H9 (cell line): ENCODE measurements at regions not wholly inside any gene's neighbourhood (a gene's known extent, or its start where the extent isn't known, plus 50 kb on each side); places are given as distances from the start of the nearest gene placed in this dataset.

ENCODE experiments used
- DNase-seq: peaks from one replicate; pipeline ENCODE4 v3.0.0-alpha.2; 2017
- H2AFZ ChIP-seq: one replicate; pipeline ENCODE4 v1.6.1; 2013; ENCODE audit warnings: mild to moderate bottlenecking, low read length, control low read depth, moderate library complexity
- H2AK5ac ChIP-seq: 2 replicates; pipeline ENCODE4 v1.6.1; 2013; ENCODE audit warnings: low read length, control low read depth, mixed read lengths; ENCODE audit not compliant: insufficient read length
- H2BK120ac ChIP-seq: one replicate; pipeline ENCODE4 v1.6.1; 2013; ENCODE audit warnings: low read depth, mild to moderate bottlenecking, low read length, control low read depth, inconsistent platforms; ENCODE audit not compliant: poor library complexity, severe bottlenecking
- H2BK12ac ChIP-seq: 2 replicates; pipeline ENCODE4 v1.6.1; 2013; ENCODE audit warnings: low read length, control low read depth, mixed read lengths, low read depth; ENCODE audit not compliant: insufficient read length
- H2BK15ac ChIP-seq: 2 replicates; pipeline ENCODE4 v1.6.1; 2013; ENCODE audit warnings: low read depth, low read length, control low read depth
- H2BK20ac ChIP-seq: one replicate; pipeline ENCODE4 v1.6.1; 2013; ENCODE audit warnings: low read depth, mild to moderate bottlenecking, low read length, control low read depth, inconsistent platforms; ENCODE audit not compliant: poor library complexity, severe bottlenecking
- H2BK5ac ChIP-seq: 2 replicates; pipeline ENCODE4 v1.6.1; 2013; ENCODE audit warnings: low read length, control low read depth, mixed read lengths; ENCODE audit not compliant: insufficient read length
- H3K14ac ChIP-seq: 2 replicates; pipeline ENCODE4 v1.6.1; 2013; ENCODE audit warnings: low read length, control low read depth; ENCODE audit not compliant: insufficient read depth
- H3K18ac ChIP-seq: 2 replicates; pipeline ENCODE4 v1.6.1; 2013; ENCODE audit warnings: low read depth, mild to moderate bottlenecking, mixed read lengths, low read length, control low read depth; ENCODE audit not compliant: insufficient read length
- H3K23ac ChIP-seq: 2 replicates; pipeline ENCODE4 v1.6.1; 2013; ENCODE audit warnings: low read length, control low read depth, mixed read lengths, low read depth; ENCODE audit not compliant: insufficient read length
- H3K23me2 ChIP-seq: 2 replicates; pipeline ENCODE4 v1.6.1; 2013; ENCODE audit warnings: low read depth, mild to moderate bottlenecking, mixed read lengths, low read length, control low read depth; ENCODE audit not compliant: insufficient read length, poor library complexity, severe bottlenecking
- H3K27ac ChIP-seq: 2 replicates; pipeline ENCODE4 v1.5.1; 2013; ENCODE audit warnings: low read length, control low read depth, mixed read lengths, low read depth; ENCODE audit not compliant: insufficient read length
- H3K27me3 ChIP-seq: 2 replicates; pipeline ENCODE4 v1.6.1; 2013; ENCODE audit warnings: low read length, control low read depth, inconsistent platforms; ENCODE audit not compliant: insufficient read depth
- H3K4ac ChIP-seq: 2 replicates; pipeline ENCODE4 v1.6.1; 2013; ENCODE audit warnings: low read depth, mild to moderate bottlenecking, control low read depth, inconsistent platforms, low read length, moderate library complexity
- H3K4me1 ChIP-seq: 2 replicates; pipeline ENCODE4 v1.6.1; 2013; ENCODE audit warnings: low read length, control low read depth, inconsistent platforms; ENCODE audit not compliant: insufficient read depth
- H3K4me2 ChIP-seq: 2 replicates; pipeline ENCODE4 v1.6.1; 2013; ENCODE audit warnings: low read length, control low read depth, mixed read lengths; ENCODE audit not compliant: insufficient read length, insufficient read depth
- H3K56ac ChIP-seq: 2 replicates; pipeline ENCODE4 v1.6.1; 2013; ENCODE audit warnings: low read depth, mild to moderate bottlenecking, mixed read lengths, low read length, control low read depth; ENCODE audit not compliant: insufficient read length
- H3K79me1 ChIP-seq: 2 replicates; pipeline ENCODE4 v1.6.1; 2013; ENCODE audit warnings: low read depth, mild to moderate bottlenecking, moderate library complexity, low read length, control low read depth, inconsistent platforms; ENCODE audit not compliant: insufficient read depth, poor library complexity, severe bottlenecking
- H3K79me2 ChIP-seq: 2 replicates; pipeline ENCODE4 v1.6.1; 2013; ENCODE audit warnings: low read length, control low read depth, inconsistent platforms; ENCODE audit not compliant: insufficient read depth
- H3K9ac ChIP-seq: 2 replicates; pipeline ENCODE4 v1.6.1; 2013; ENCODE audit warnings: low read length, control low read depth, mixed read lengths; ENCODE audit not compliant: insufficient read length; ENCODE audit errors: extremely low read depth
- H3K9me3 ChIP-seq: one replicate; pipeline ENCODE4 v1.6.1; 2013; ENCODE audit warnings: low read depth, low read length, inconsistent platforms; ENCODE audit not compliant: control insufficient read depth
- H3T11ph ChIP-seq: one replicate; pipeline ENCODE4 v1.6.1; 2013; ENCODE audit warnings: mild to moderate bottlenecking, low read length, control low read depth, inconsistent platforms
- H4K20me1 ChIP-seq: one replicate; pipeline ENCODE4 v1.6.1; 2013; ENCODE audit not compliant: control insufficient read depth, insufficient read length, insufficient read depth
- H4K5ac ChIP-seq: 2 replicates; pipeline ENCODE4 v1.6.1; 2013; ENCODE audit warnings: low read depth, mild to moderate bottlenecking, mixed read lengths, low read length, control low read depth; ENCODE audit not compliant: insufficient read length
- H4K8ac ChIP-seq: replicated peaks from 2 replicates; pipeline ENCODE4 v1.6.1; 2013; ENCODE audit warnings: low read length, control low read depth, mixed read lengths, low read depth; ENCODE audit not compliant: insufficient read length
- H4K91ac ChIP-seq: 2 replicates; pipeline ENCODE4 v1.6.1; 2013; ENCODE audit warnings: low read depth, mild to moderate bottlenecking, moderate library complexity, mixed read lengths, low read length, control low read depth; ENCODE audit not compliant: insufficient read length
- H3K27ac Mint-ChIP-seq, 3 experiments: 2 replicates in 2 of 3; 3 replicates in 1 of 3; pipeline ENCODE4 v1.8.0; 2020 to 2021; ENCODE audit warnings: mixed read lengths in 3 of 3, mild to moderate bottlenecking in 1 of 3, moderate library complexity in 1 of 3
- H3K27me3 Mint-ChIP-seq: 2 replicates; pipeline ENCODE4 v1.8.0; 2021; ENCODE audit warnings: low read depth, mild to moderate bottlenecking, moderate library complexity, mixed read lengths
- H3K36me3 Mint-ChIP-seq, 3 experiments: 2 replicates in 2 of 3; 3 replicates in 1 of 3; pipeline ENCODE4 v1.8.0; 2020 to 2021; ENCODE audit warnings: low read depth in 3 of 3, mixed read lengths in 3 of 3; ENCODE audit not compliant: insufficient read depth in 1 of 3
- H3K4me1 Mint-ChIP-seq, 2 experiments: 2 replicates each; pipeline ENCODE4 v1.8.0; 2020; ENCODE audit warnings: mixed read lengths in 2 of 2
- H3K4me3 Mint-ChIP-seq, 2 experiments: 2 replicates in 1 of 2; 3 replicates in 1 of 2; pipeline ENCODE4 v1.8.0; 2020 to 2021; ENCODE audit warnings: mild to moderate bottlenecking in 2 of 2, mixed read lengths in 2 of 2, moderate library complexity in 1 of 2
- H3K9me3 Mint-ChIP-seq, 2 experiments: 2 replicates in 1 of 2; 3 replicates in 1 of 2; pipeline ENCODE4 v1.8.0; 2020; ENCODE audit warnings: mild to moderate bottlenecking in 2 of 2, mixed read lengths in 2 of 2, moderate library complexity in 1 of 2
- CTCF ChIP-seq: fragments of 200-600 bp; sonication (generic); conservative IDR thresholded peaks from 3 replicates; pipeline ENCODE4 v1.8.0; 2021; ENCODE audit warnings: antibody characterized with exemption, mild to moderate bottlenecking
- WGBS: extraction: QIAGEN DNeasy Blood & Tissue Kit; methylation state at CpG from one replicate; pipeline ENCODE4 v1.1.7; 2013; ENCODE audit warnings: missing lambda C conversion rate, low lambda C conversion rate, mixed read lengths; ENCODE audit not compliant: insufficient read length; ENCODE audit errors: extremely low coverage; 5-methylcytosine and 5-hydroxymethylcytosine counted together

GRCh38 chr5:15393146-15393545 lies 106.8 kb upstream of the FBXL7 start:
- H4K5ac ChIP-seq = no peak overlapping the region
- no peak overlapping the region for H2BK20ac ChIP-seq
- no peak overlapping the region for H2AFZ ChIP-seq
- H3K4me2 ChIP-seq = no peak overlapping the region
- no peak for TF ChIP-seq CTCF
- H3K27me3 ChIP-seq = no peaks in the 10 kb centered on the region
- no peak overlapping the region for H4K91ac ChIP-seq
- H3K14ac ChIP-seq = no peak overlapping the region
- no peaks in the 10 kb centered on the region for H4K20me1 ChIP-seq
- H3K9ac ChIP-seq = no peak overlapping the region
- no peak overlapping the region for H3K18ac ChIP-seq
- no peak overlapping the region for H3K4me3 Mint-ChIP-seq
- H3K4me1 ChIP-seq = no peaks in the 10 kb centered on the region
- no peaks in the 10 kb centered on the region for H3K23me2 ChIP-seq
- H2BK12ac ChIP-seq = no peak overlapping the region
- no peak overlapping the region for H2AK5ac ChIP-seq
- H3K79me1 ChIP-seq = no peaks in the 10 kb centered on the region
- H3T11ph ChIP-seq = no peak overlapping the region
- WGBS = no CpG with 5 or more reads among the region's 1 CpG
- H3K56ac ChIP-seq = no peak overlapping the region
- peaks cover 11 to 13% of the 10 kb centered on the region in 2 experiments; a peak in 4 of 5 replicates for H3K9me3 Mint-ChIP-seq
- DNase-seq = no peak
- H3K27ac ChIP-seq = no peak overlapping the region
- H4K8ac ChIP-seq = no peak overlapping the region
- no peak overlapping the region for H2BK120ac ChIP-seq
- H3K4ac ChIP-seq = no peak overlapping the region
- H2BK15ac ChIP-seq = no peak overlapping the region
- H3K27ac Mint-ChIP-seq = no peak overlapping the region
- no peak overlapping the region for H3K23ac ChIP-seq
- H3K36me3 Mint-ChIP-seq = peaks cover 4 to 16% (median 9%) of the 10 kb centered on the region in 3 experiments
- no peak overlapping the region for H2BK5ac ChIP-seq
- no peaks in the 10 kb centered on the region for H3K79me2 ChIP-seq
- H3K27me3 Mint-ChIP-seq = no peaks in the 10 kb centered on the region
- H3K9me3 ChIP-seq = no peaks in the 10 kb centered on the region
- H3K4me1 Mint-ChIP-seq = peaks cover 3 to 11% of the 10 kb centered on the region in 2 experiments; a peak in 3 of 4 replicates
